GM19023 (cell line): ENCODE measurements at regions not wholly inside any gene's neighbourhood (a gene's known extent, or its start where the extent isn't known, plus 50 kb on each side); places are given as distances from the start of the nearest gene placed in this dataset.
"Not testable (repeated sequence)": the region's sequence is repeated elsewhere in the genome, so short reads cannot be mapped to it uniquely, and the experiment has no call there.

Experiments used
- ATAC-seq: cut with Tn5 transposase; IDR thresholded peaks from one replicate; pipeline ENCODE4 v1.9.1; 2021; ENCODE audit warnings: mild to moderate bottlenecking, moderate library complexity; ENCODE audit not compliant: unreplicated experiment

GRCh38 chr9:80509358-80509757, 937.6 kb downstream of the TLE4 start:
- no peak for ATAC-seq

- ATAC-seq: no peak
Measured at GRCh38 chr9:80507611-80508010, 935.8 kb downstream of the TLE4 start.

GRCh38 chr9:80504601-80505230, 933.0 kb downstream of the TLE4 start:
- no peak for ATAC-seq

- ATAC-seq: no peak
Measured at GRCh38 chr9:80503671-80504281, 932.0 kb downstream of the TLE4 start.

GRCh38 chr9:80502306-80502705, 930.5 kb downstream of the TLE4 start:
- ATAC-seq: no peak

- no peak for ATAC-seq
Measured at GRCh38 chr9:80501635-80502034, 929.9 kb downstream of the TLE4 start.

- no peak for ATAC-seq
Measured at GRCh38 chr9:80500300-80500699, 928.5 kb downstream of the TLE4 start.

- no peak for ATAC-seq
Measured at GRCh38 chr9:80498001-80498555, 926.3 kb downstream of the TLE4 start.

- no peak for ATAC-seq
Measured at GRCh38 chr9:80496901-80497556, 925.3 kb downstream of the TLE4 start.

GRCh38 chr9:80493258-80493657, 921.5 kb downstream of the TLE4 start:
- ATAC-seq: no peak

GRCh38 chr9:80492221-80492620, 920.5 kb downstream of the TLE4 start:
- ATAC-seq: no peak

GRCh38 chr9:80491086-80491696, 919.4 kb downstream of the TLE4 start:
- ATAC-seq: no peak

- ATAC-seq: no peak
Measured at GRCh38 chr9:80489329-80489728, 917.6 kb downstream of the TLE4 start.

GRCh38 chr9:80485420-80486250, 913.9 kb downstream of the TLE4 start:
- no peak for ATAC-seq

GRCh38 chr9:80482251-80482650, 910.5 kb downstream of the TLE4 start:
- not testable (repeated sequence) for ATAC-seq

- no peak for ATAC-seq
Measured at GRCh38 chr9:80467632-80468031, 895.9 kb downstream of the TLE4 start.

GRCh38 chr9:80465556-80465955, 893.8 kb downstream of the TLE4 start:
- no peak for ATAC-seq

GRCh38 chr9:80449513-80449912, 877.7 kb downstream of the TLE4 start:
- ATAC-seq: no peak

GRCh38 chr9:80448996-80449395, 877.2 kb downstream of the TLE4 start:
- no peak for ATAC-seq

GRCh38 chr9:80447876-80448275, 876.1 kb downstream of the TLE4 start:
- ATAC-seq: no peak

- ATAC-seq: no peak
Measured at GRCh38 chr9:80440724-80441123, 869.0 kb downstream of the TLE4 start.
